ENCODE measurements at regions not wholly inside any gene's neighbourhood (a gene's known extent, or its start where the extent isn't known, plus 50 kb on each side); places are given as distances from the start of the nearest gene placed in this dataset.

- DNase-seq (ENCODE audit: low spot score), result no peak
Observed at GRCh38 chr7:155181768-155182167, 111.6 kb downstream of the HTR5A start.

GRCh38 chr7:155182406-155182970 is 112.4 kb downstream of the HTR5A start:
- no peak for DNase-seq (ENCODE audit: low spot score)

GRCh38 chr7:155183655-155184054 is 113.5 kb downstream of the HTR5A start:
- DNase-seq (ENCODE audit: low spot score), result no peak

- DNase-seq (ENCODE audit: low spot score), result no peak
Observed at GRCh38 chr7:155184923-155185322, 112.8 kb upstream of the INSIG1 start.

- no peak for DNase-seq (ENCODE audit: low spot score)
Observed at GRCh38 chr7:155187061-155187785, 110.5 kb upstream of the INSIG1 start.

GRCh38 chr7:155188357-155188756 is 109.3 kb upstream of the INSIG1 start:
- peak; percentile 30 for DNase-seq (ENCODE audit: low spot score)

- no peak for DNase-seq (ENCODE audit: low spot score)
Observed at GRCh38 chr7:155188821-155189581, 108.7 kb upstream of the INSIG1 start.

GRCh38 chr7:155189590-155189989 is 108.1 kb upstream of the INSIG1 start:
- DNase-seq (ENCODE audit: low spot score), result no peak

- peak; percentile 68 for DNase-seq (ENCODE audit: low spot score)
Observed at GRCh38 chr7:155190688-155191087, 107.0 kb upstream of the INSIG1 start.

GRCh38 chr7:155191137-155191536 is 106.5 kb upstream of the INSIG1 start:
- DNase-seq (ENCODE audit: low spot score), result no peak

- peak; percentile 24 for DNase-seq (ENCODE audit: low spot score)
Observed at GRCh38 chr7:155191901-155192478, 105.7 kb upstream of the INSIG1 start.

GRCh38 chr7:155192961-155193640 is 104.6 kb upstream of the INSIG1 start:
- no peak for DNase-seq (ENCODE audit: low spot score)

GRCh38 chr7:155193716-155194115 is 104.0 kb upstream of the INSIG1 start:
- peak; percentile 25 for DNase-seq (ENCODE audit: low spot score)

- no peak for DNase-seq (ENCODE audit: low spot score)
Observed at GRCh38 chr7:155194382-155195140, 103.1 kb upstream of the INSIG1 start.

GRCh38 chr7:155195939-155196523 is 101.6 kb upstream of the INSIG1 start:
- DNase-seq (ENCODE audit: low spot score), result no peak

- peak; percentile 19 for DNase-seq (ENCODE audit: low spot score)
Observed at GRCh38 chr7:155198196-155198892, 99.3 kb upstream of the INSIG1 start.

GRCh38 chr7:155198901-155199845 is 98.5 kb upstream of the INSIG1 start:
- peak; percentile 90 for DNase-seq (ENCODE audit: low spot score)

GRCh38 chr7:155201325-155202087 is 96.2 kb upstream of the INSIG1 start:
- no peak for DNase-seq (ENCODE audit: low spot score)
